ENCODE measurements at regions not wholly inside any gene's neighbourhood (a gene's known extent, or its start where the extent isn't known, plus 50 kb on each side); places are given as distances from the start of the nearest gene placed in this dataset.
"Not testable (repeated sequence)": the region's sequence is repeated elsewhere in the genome, so short reads cannot be mapped to it uniquely, and the experiment has no call there.

DNA sequence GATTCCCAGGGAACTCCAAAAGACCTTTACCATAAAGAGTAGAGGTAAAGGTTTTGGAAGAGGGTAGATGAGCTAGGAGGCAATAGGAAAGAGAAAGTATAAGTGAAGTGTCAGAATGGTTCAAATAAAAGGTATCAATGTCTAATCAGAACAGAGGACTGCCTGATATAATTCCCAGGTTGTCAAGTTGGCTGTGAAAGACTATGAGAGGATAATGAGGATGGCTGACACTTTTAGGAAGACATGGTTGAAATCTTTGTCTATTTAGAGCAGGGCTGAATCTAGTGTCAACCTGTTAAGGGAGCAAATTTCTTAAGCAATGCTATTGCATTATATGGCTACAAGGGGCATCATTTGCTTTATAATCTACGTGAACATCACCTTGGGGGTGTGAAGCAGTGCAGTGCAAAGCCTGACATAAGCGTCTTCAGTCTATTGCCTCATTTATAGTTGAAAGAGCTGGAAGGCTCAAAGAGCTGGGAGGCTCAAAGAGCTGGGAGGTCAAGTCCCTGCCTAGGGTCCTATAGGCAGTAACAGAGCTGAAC, 308.3 kb upstream of the DEPDC1 start:
- in situ Hi-C loops (cut with HindIII; ENCODE audit: low pct_unique_long_range_greater_than_20kb, low sequenced_read_pairs): no loop called here
- DNase-seq (ENCODE audit: low read depth, low spot score): no peak

DNA sequence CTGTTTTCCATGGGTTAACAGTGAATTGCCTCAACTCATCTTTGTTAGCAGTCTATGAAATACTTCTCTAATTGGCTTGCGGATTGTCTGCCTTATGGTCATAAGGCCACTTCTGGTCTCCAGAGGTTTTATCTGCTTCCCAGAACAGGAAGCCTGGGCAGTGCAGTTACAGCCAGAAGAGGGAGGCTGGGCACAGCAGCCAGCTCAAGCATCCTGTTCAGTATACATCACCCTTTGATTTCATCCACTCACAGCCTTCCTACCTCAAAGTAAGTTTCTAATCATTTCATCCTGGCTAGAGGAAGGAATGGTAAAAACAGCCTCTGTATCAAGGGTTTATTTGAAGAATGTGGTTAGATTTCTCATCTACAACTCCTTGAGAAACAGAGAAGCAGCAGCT, 311.5 kb upstream of the DEPDC1 start:
- DNase-seq (ENCODE audit: low read depth, low spot score): no peak
- in situ Hi-C loops (cut with HindIII; ENCODE audit: low pct_unique_long_range_greater_than_20kb, low sequenced_read_pairs): no loop called here

GRCh38 chr1:68811806-68812205, 314.9 kb upstream of the DEPDC1 start:
- no peak for DNase-seq (ENCODE audit: low read depth, low spot score)
- in situ Hi-C loops (cut with HindIII; ENCODE audit: low pct_unique_long_range_greater_than_20kb, low sequenced_read_pairs): no loop called here

DNA sequence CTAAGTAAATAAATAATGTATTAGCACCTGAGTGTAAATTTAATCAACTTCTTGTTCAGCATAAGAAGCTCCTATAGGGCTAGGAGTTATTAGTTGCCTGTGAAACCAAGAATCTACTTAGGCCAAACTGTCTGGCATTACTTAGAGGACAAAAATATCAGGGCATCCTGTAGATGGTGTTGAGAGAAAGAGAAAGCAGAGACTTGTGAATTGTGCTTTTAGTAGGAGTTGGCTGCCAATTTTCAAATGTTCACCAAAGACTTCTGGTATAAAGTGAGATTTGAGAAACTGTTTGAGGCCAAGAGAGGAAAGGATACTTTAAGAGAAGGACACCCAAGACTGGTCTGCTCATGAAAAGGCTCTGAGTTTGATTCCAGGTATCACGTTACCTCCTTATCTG, 315.5 kb upstream of the DEPDC1 start:
- in situ Hi-C loops (cut with HindIII; ENCODE audit: low pct_unique_long_range_greater_than_20kb, low sequenced_read_pairs): no loop called here
- DNase-seq (ENCODE audit: low read depth, low spot score): no peak

DNA sequence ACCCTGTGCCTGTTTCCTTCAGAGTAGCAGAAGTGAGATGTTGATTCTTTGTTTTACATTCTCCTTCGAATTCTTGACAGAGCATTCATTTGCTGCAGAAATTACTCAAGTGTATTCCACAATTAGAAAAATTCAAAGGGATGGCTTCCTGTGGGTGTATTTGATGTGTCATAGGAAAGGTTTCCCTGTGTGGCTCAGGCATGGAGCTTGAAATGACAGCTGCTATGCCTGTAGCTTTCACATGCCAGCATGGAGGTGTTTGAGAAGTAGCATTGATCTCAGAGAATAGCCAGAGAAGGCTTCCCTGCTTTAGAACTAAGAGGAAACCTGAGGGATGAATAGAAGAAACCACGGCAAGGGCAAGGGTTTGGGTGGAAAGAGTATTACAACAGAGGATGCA, 317.2 kb upstream of the DEPDC1 start:
- in situ Hi-C loops (cut with HindIII; ENCODE audit: low pct_unique_long_range_greater_than_20kb, low sequenced_read_pairs): no loop called here
- DNase-seq (ENCODE audit: low read depth, low spot score): no peak

- in situ Hi-C loops (cut with HindIII; ENCODE audit: low pct_unique_long_range_greater_than_20kb, low sequenced_read_pairs): no loop called here
- no peak for DNase-seq (ENCODE audit: low read depth, low spot score)
Measured at GRCh38 chr1:68815632-68816031, 318.8 kb upstream of the DEPDC1 start.

DNA sequence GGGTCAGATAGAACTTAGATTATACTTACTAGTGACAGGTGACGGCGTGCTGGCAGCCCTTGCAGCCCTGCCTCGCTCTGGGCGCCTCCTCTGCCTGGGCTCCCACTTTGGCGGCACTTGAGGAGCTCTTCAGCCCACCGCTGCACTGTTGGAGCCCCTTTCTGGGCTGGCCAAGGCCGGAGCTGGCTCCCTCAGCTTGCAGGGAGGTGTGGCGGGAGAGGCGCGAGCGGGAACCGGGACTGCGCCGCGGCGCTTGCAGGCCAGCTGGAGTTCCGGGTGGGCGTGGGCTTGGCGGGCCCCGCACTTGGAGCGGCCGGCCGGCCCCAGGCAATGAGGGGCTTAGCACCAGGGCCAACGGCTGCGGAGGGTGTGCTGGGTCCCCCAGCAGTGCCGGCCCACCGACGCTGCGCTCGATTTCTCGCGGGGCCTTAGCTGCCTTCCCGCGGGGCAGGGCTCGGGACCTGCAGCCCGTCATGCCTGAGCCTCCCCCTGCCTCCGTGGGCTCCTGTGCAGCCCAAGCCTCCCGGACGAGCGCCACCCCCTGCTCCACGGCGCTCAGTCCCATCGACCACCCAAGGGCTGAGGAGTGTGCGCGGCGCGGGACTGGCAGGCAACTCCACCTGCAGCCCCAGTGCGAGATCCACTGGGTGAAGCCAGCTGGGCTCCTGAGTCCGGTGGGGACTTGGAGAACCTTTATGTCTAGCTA, 320.8 kb upstream of the DEPDC1 start:
- in situ Hi-C loops (cut with HindIII; ENCODE audit: low pct_unique_long_range_greater_than_20kb, low sequenced_read_pairs); DNase-seq (ENCODE audit: low read depth, low spot score): not testable (repeated sequence)

DNA sequence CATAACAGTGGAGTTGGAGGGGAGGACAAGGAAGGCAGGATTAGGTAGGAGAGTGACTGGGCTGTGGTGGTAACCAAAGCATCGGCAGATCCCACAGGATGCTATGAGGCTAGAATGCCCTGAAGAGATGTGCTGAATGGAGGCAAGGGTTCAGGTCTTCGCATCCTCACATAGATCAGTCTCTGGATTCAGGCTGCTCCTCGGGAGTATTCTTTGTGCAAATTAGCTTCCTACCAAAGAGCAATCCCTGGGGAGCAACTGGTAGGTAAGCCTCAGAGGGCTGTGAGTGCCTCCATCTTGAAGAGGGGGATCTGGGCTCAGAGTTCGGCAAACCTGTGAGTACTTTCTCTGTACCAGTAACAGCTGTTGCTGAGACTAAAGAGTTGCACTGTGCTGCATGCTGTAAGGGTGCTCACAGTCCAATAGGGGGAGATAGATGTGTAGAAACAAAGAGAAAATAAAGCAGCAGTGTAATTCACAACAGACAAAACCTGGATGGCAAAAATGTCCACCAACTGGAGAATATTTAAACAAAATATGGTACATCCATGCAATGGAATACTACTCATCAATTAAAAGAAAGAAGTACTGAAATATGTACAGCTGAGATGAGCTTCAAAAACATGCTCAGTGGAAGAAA, 322.4 kb upstream of the DEPDC1 start:
- in situ Hi-C loops (cut with HindIII; ENCODE audit: low pct_unique_long_range_greater_than_20kb, low sequenced_read_pairs): no loop called here
- DNase-seq (ENCODE audit: low read depth, low spot score): peak; percentile 49

DNA sequence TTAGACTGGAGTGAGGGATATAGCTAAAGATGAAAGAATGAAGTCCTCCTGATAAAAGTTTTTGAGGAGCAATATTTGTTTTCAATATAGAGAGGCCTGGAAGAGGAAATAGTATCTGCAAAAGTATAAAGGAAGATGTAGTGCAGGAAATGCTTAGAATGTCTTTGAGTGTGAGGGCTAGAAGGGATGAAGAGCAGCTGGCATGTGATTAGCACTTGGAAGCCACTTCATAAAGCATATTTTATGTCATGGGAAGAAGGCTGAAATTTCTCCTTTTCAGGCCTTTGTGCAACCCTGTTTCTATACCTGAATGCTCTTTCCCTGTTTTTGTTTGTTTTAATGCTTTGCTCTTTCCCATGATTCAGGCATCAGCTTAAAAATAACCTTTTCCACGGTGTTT, 323.3 kb upstream of the DEPDC1 start:
- DNase-seq (ENCODE audit: low read depth, low spot score): no peak
- in situ Hi-C loops (cut with HindIII; ENCODE audit: low pct_unique_long_range_greater_than_20kb, low sequenced_read_pairs): no loop called here

GRCh38 chr1:68826836-68827235, 330.0 kb upstream of the DEPDC1 start:
- no peak for DNase-seq (ENCODE audit: low read depth, low spot score)
- in situ Hi-C loops (cut with HindIII; ENCODE audit: low pct_unique_long_range_greater_than_20kb, low sequenced_read_pairs): no loop called here

- DNase-seq (ENCODE audit: low read depth, low spot score): no peak
- in situ Hi-C loops (cut with HindIII; ENCODE audit: low pct_unique_long_range_greater_than_20kb, low sequenced_read_pairs): no loop called here
Measured at GRCh38 chr1:68827261-68827660, 330.4 kb upstream of the DEPDC1 start.

- DNase-seq (ENCODE audit: low read depth, low spot score): no peak
- in situ Hi-C loops (cut with HindIII; ENCODE audit: low pct_unique_long_range_greater_than_20kb, low sequenced_read_pairs): no loop called here
Measured at GRCh38 chr1:68828013-68828412, 331.1 kb upstream of the DEPDC1 start.

DNA sequence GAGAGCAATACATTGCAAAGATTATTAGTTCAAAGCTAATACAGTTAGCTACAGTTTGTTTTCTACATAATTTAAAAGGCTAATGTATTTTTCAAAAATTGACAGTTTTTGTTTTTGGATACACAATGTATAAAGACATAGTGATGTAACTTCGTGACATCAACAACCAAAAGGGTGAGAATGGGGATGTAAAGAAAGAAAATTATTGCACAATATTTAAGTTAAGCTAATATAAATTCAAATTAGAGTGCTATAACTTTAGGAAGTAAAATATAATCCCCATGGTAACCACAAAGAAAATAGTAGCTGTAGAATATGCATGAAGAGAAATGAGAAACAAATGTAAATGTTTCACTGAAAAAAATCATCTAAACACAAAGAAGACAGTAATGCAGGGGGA, 334.4 kb upstream of the DEPDC1 start:
- in situ Hi-C loops (cut with HindIII; ENCODE audit: low pct_unique_long_range_greater_than_20kb, low sequenced_read_pairs): no loop called here
- DNase-seq (ENCODE audit: low read depth, low spot score): no peak

GRCh38 chr1:68848017-68848416, 351.1 kb upstream of the DEPDC1 start:
- in situ Hi-C loops (cut with HindIII; ENCODE audit: low pct_unique_long_range_greater_than_20kb, low sequenced_read_pairs): no loop called here

GRCh38 chr1:68868606-68869005, 371.7 kb upstream of the DEPDC1 start:
- no peak for DNase-seq (ENCODE audit: low read depth, low spot score)
- in situ Hi-C loops (cut with HindIII; ENCODE audit: low pct_unique_long_range_greater_than_20kb, low sequenced_read_pairs): no loop called here

More at GRCh38 chr1:68848017-68848416, 351.1 kb upstream of the DEPDC1 start:
- no peak for DNase-seq (ENCODE audit: low read depth, low spot score)

- in situ Hi-C loops (cut with HindIII; ENCODE audit: low pct_unique_long_range_greater_than_20kb, low sequenced_read_pairs): no loop called here
- DNase-seq (ENCODE audit: low read depth, low spot score): no peak
Measured at GRCh38 chr1:68873144-68873543, 376.3 kb upstream of the DEPDC1 start.

- DNase-seq (ENCODE audit: low read depth, low spot score); in situ Hi-C loops (cut with HindIII; ENCODE audit: low pct_unique_long_range_greater_than_20kb, low sequenced_read_pairs): not testable (repeated sequence)
Measured at GRCh38 chr1:68881330-68882194, 384.7 kb upstream of the DEPDC1 start.

DNA sequence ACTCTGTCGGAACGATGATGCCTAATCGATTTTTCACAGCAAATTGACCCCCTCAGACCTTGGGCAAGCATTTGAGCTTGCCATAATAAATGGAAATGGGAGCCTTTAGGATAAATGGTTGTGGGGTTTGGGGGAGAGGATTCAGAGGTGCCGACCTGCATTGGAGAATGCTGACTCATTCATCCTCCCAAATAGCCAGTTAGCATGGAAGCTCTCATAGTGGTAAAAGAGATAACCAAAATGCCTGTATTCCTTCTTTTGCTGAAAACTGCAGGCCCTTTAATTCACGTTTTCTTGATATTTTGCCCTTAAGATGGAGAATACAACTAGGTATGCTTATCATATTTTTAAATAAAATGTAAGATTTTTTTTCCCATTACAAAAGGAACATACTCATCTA, 392.6 kb upstream of the DEPDC1 start:
- no peak for DNase-seq (ENCODE audit: low read depth, low spot score)
- in situ Hi-C loops (cut with HindIII; ENCODE audit: low pct_unique_long_range_greater_than_20kb, low sequenced_read_pairs): no loop called here
